Kidney (tissue), 13 donors: ENCODE measurements at regions not wholly inside any gene's neighbourhood (a gene's known extent, or its start where the extent isn't known, plus 50 kb on each side); places are given as distances from the start of the nearest gene placed in this dataset.

ENCODE experiments used
- DNase-seq, 5 donors: peaks; one replicate each; pipeline ENCODE4 v3.0.0-alpha.2; 2013 to 2020
- FAIRE-seq: peaks from 2 replicates; lab custom pipeline; 2012; peaks lifted over from hg19 to GRCh38; lab: Jason Lieb, UNC
- H3K27ac ChIP-seq, 2 donors: one replicate each; pipeline ENCODE4 v1.7.0; 2013; ENCODE audit warnings: low read depth in 2 of 2, low read length in 2 of 2, inconsistent platforms in 1 of 2
- H3K27me3 ChIP-seq: one replicate; pipeline ENCODE4 v1.7.1; 2013; ENCODE audit warnings: low read length, inconsistent platforms; ENCODE audit not compliant: control insufficient read depth, insufficient read depth
- H3K36me3 ChIP-seq, 3 donors: one replicate each; pipeline versions ENCODE4 v1.7.0 to v1.7.1; 2013; ENCODE audit warnings: low read length in 3 of 3, control low read depth in 1 of 3, inconsistent platforms in 1 of 3; ENCODE audit not compliant: insufficient read depth in 3 of 3, control insufficient read depth in 2 of 3
- H3K4me1 ChIP-seq, 3 donors: one replicate each; pipeline versions ENCODE4 v1.7.0 to v1.7.1; 2013; ENCODE audit warnings: low read length in 3 of 3, inconsistent platforms in 1 of 3, low read depth in 1 of 3; ENCODE audit not compliant: control insufficient read depth in 2 of 3, insufficient read depth in 2 of 3
- H3K4me3 ChIP-seq, 3 donors: one replicate each; pipeline versions ENCODE4 v1.7.0 to v1.8.1; 2013; ENCODE audit warnings: low read length in 3 of 3, control low read depth in 1 of 3, inconsistent platforms in 1 of 3
- H3K9ac ChIP-seq, 3 donors: one replicate each; pipeline versions ENCODE4 v1.7.0 to v1.7.1; 2013; ENCODE audit warnings: low read length in 3 of 3, control low read depth in 1 of 3, inconsistent platforms in 1 of 3
- H3K9me3 ChIP-seq, 3 donors: one replicate each; pipeline versions ENCODE4 v1.7.0 to v1.7.1; 2013; ENCODE audit warnings: low read length in 3 of 3, control low read depth in 1 of 3, inconsistent platforms in 1 of 3; ENCODE audit not compliant: control insufficient read depth in 2 of 3, insufficient read depth in 1 of 3
- intact Hi-C: fragments of 100-400 bp; cut with DNase I; formaldehyde crosslinking; loops from one replicate; pipeline ENCODE4 v1.11.1; 2022
- TF ChIP-seq, protein P1 (sequence below): IDR thresholded peaks from 3 replicates; pipeline ENCODE4 v1.5.1; 2012; ENCODE audit warnings: mild to moderate bottlenecking, moderate library complexity, borderline replicate concordance; ENCODE audit not compliant: insufficient read depth; ENCODE audit errors: extremely low read depth
- donor health status: control.
- donor health status: control.
- donor health status: control.
- donor health status: control.
- donor health status: control.
- donor health status: DM: yes; HTN: yes; CAD: no.
- donor health status: Normal renal cell carcinoma (clear cell type).

DNA sequence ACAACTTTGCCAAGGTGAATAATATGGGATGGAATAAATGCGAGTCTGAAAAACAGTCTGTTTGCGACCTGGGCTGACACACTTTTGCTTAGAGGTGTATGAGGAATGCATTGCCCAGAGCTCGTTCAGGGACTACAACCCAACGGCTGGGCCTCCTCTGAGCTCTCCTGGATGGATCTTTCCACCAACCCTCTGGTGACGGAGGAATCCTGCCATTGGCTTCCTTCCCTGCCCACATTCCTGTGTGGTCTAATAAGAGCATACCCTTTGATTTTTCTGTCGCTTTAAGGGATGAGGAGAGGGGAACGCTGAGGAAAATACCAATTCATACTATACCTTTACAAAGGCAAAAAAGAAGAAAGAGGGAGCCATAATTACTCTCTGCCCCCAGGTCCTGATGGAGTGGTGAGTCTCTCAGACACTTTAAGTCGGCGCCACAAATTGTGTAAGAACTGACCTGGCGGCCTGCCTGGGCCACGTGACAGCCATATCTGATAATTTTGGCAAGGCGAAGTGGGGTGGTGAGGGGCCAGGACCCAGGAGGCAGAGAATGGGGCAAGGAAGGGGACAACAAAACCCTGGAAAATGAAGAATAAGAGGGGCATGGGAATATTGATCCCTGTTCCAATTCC lies 265.2 kb upstream of the MSX2 start:
- no peak overlapping the region for H3K4me3 ChIP-seq
- TF ChIP-seq, protein P1, sequence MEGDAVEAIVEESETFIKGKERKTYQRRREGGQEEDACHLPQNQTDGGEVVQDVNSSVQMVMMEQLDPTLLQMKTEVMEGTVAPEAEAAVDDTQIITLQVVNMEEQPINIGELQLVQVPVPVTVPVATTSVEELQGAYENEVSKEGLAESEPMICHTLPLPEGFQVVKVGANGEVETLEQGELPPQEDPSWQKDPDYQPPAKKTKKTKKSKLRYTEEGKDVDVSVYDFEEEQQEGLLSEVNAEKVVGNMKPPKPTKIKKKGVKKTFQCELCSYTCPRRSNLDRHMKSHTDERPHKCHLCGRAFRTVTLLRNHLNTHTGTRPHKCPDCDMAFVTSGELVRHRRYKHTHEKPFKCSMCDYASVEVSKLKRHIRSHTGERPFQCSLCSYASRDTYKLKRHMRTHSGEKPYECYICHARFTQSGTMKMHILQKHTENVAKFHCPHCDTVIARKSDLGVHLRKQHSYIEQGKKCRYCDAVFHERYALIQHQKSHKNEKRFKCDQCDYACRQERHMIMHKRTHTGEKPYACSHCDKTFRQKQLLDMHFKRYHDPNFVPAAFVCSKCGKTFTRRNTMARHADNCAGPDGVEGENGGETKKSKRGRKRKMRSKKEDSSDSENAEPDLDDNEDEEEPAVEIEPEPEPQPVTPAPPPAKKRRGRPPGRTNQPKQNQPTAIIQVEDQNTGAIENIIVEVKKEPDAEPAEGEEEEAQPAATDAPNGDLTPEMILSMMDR, result no peak
- no peak overlapping the region for H3K27ac ChIP-seq
- intact Hi-C loops, result no loop called here
- H3K4me1 ChIP-seq, result no peaks in the 10 kb centered on the region
- DNase-seq (no peak), FAIRE-seq (no peak)
- H3K9me3 ChIP-seq, result no peaks in the 10 kb centered on the region
- H3K36me3 ChIP-seq, result no peaks in the 10 kb centered on the region
- no peaks in the 10 kb centered on the region for H3K27me3 ChIP-seq
- no peak overlapping the region for H3K9ac ChIP-seq

GRCh38 chr5:174459832-174460448 lies 264.4 kb upstream of the MSX2 start:
- intact Hi-C loops, result no loop called here
- Histone ChIP-seq H3K27ac (no peak overlapping the region), H3K36me3 (no peaks in the 10 kb centered on the region), H3K4me1 (no peaks in the 10 kb centered on the region), H3K27me3 (no peaks in the 10 kb centered on the region), H3K9me3 (no peaks in the 10 kb centered on the region), H3K4me3 (no peak overlapping the region), H3K9ac (no peak overlapping the region)
- FAIRE-seq (no peak), DNase-seq (no peak)
- TF ChIP-seq, protein P1, result no peak

DNA sequence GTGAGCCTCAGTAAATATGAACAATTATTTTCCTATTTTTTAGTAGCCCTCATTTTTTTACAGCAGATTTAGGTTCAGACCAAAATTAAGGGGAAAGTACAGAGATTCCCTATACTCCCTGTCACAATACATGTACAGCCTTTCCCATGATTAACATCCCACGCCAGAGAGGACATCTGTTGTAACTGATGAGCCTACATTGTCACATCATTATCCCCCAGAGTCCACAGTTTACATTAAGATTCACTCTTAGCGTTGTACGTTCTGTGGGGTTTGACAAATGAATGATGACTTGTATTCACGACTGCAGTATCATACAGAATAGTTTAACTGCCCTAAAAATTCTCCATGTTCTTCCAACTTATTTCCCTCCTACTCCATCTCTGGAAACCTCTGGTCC lies 262.3 kb upstream of the MSX2 start:
- H3K4me3 ChIP-seq, result no peak overlapping the region
- intact Hi-C loops, result no loop called here
- no peak overlapping the region for H3K9ac ChIP-seq
- no peaks in the 10 kb centered on the region for H3K27me3 ChIP-seq
- no peak for FAIRE-seq
- TF ChIP-seq, protein P1, result no peak
- no peaks in the 10 kb centered on the region for H3K4me1 ChIP-seq
- H3K27ac ChIP-seq, result no peak overlapping the region
- no peaks in the 10 kb centered on the region for H3K9me3 ChIP-seq
- no peaks in the 10 kb centered on the region for H3K36me3 ChIP-seq
- no peak for DNase-seq
